Ovary (tissue), 7 donors: ENCODE measurements at regions not wholly inside any gene's neighbourhood (a gene's known extent, or its start where the extent isn't known, plus 50 kb on each side); places are given as distances from the start of the nearest gene placed in this dataset.
"Not testable (repeated sequence)": the region's sequence is repeated elsewhere in the genome, so short reads cannot be mapped to it uniquely, and the experiment has no call there.

Source experiments
- DNase-seq, 5 donors: peaks; one replicate each; pipeline ENCODE4 v3.0.0-alpha.2; 2019 to 2020
- H3K27ac ChIP-seq, 2 donors: fragments of 200-600 bp; one replicate each; pipeline versions ENCODE4 v1.5.1 to v1.8.0; 2019 to 2022
- H3K27me3 ChIP-seq: fragments of 200-600 bp; one replicate; pipeline ENCODE4 v1.8.0; 2022
- H3K36me3 ChIP-seq: fragments of 200-600 bp; sonication (generic); one replicate; pipeline ENCODE4 v1.5.1; 2019
- H3K4me1 ChIP-seq: one replicate; pipeline ENCODE4 v1.8.1; 2013; ENCODE audit warnings: mild to moderate bottlenecking, moderate library complexity; ENCODE audit not compliant: insufficient read depth
- H3K4me3 ChIP-seq: fragments of 200-600 bp; sonication (generic); one replicate; pipeline ENCODE4 v1.5.1; 2017
- H3K9me3 ChIP-seq, 2 donors: fragments of 200-600 bp in 1 of 2; sonication (generic) in 1 of 2; one replicate each; pipeline versions ENCODE4 v1.5.1 to v1.8.1; 2013 to 2019; ENCODE audit warnings: mild to moderate bottlenecking in 1 of 2, moderate library complexity in 1 of 2
- EP300 ChIP-seq: sonication (generic); formaldehyde crosslinking; IDR thresholded peaks from one replicate; pipeline ENCODE4 v1.6.1; 2017; ENCODE audit warnings: antibody characterized with exemption
- POLR2A ChIP-seq: fragments of 450-650 bp; IDR thresholded peaks from one replicate; pipeline ENCODE4 v1.6.1; 2017; ENCODE audit warnings: antibody characterized with exemption, mild to moderate bottlenecking, moderate library complexity
- WGBS, 3 donors: extraction: QIAGEN DNeasy Blood & Tissue Kit in 1 of 3; methylation state at CpG; one replicate each; pipeline versions ENCODE4 v1.1.5 to v1.1.7; 2013 to 2017; 5-methylcytosine and 5-hydroxymethylcytosine counted together
- intact Hi-C, 4 donors: fragments of 100-400 bp; cut with DNase I; formaldehyde crosslinking; loops; one replicate each; pipeline versions ENCODE4 v1.11.0 to v1.15.1; 2022 to 2023
- TF ChIP-seq, protein P1 (sequence below), 3 donors: fragments of 450-650 bp in 2 of 3; fragments of 200-600 bp in 1 of 3; IDR thresholded peaks; one replicate each; pipeline versions ENCODE4 v1.5.1 to v1.8.0; 2016 to 2022; ENCODE audit warnings: antibody characterized with exemption in 3 of 3, mild to moderate bottlenecking in 1 of 3
- donor health status: DM: no; HTN: no; CAD: no; lungs with moderate emphysema.
- donor health status: DM: no; HTN: no; CAD: no.
- donor health status: Bipolar disorder and iron deficiency.
- donor health status: DM: no; HTN: no; CAD: no.
- donor health status: DM: yes; HTN: yes; CAD: no.

GRCh38 chr13:68715651-68716050, 1392.0 kb upstream of the ATXN8OS start:
- WGBS, 3 donors = 76 to 92% (median 89%) methylated on average over 2 of the region's 2 CpGs
- Histone ChIP-seq H3K4me1 (no peaks in the 10 kb centered on the region), H3K4me3 (no peak overlapping the region), H3K36me3 (no peaks in the 10 kb centered on the region), H3K9me3 (no peaks in the 10 kb centered on the region), H3K27ac (no peak overlapping the region), H3K27me3 (no peaks in the 10 kb centered on the region)
- intact Hi-C loops = no loop called here
- DNase-seq = no peak
- TF ChIP-seq EP300 = no peak
- TF ChIP-seq, protein P1, sequence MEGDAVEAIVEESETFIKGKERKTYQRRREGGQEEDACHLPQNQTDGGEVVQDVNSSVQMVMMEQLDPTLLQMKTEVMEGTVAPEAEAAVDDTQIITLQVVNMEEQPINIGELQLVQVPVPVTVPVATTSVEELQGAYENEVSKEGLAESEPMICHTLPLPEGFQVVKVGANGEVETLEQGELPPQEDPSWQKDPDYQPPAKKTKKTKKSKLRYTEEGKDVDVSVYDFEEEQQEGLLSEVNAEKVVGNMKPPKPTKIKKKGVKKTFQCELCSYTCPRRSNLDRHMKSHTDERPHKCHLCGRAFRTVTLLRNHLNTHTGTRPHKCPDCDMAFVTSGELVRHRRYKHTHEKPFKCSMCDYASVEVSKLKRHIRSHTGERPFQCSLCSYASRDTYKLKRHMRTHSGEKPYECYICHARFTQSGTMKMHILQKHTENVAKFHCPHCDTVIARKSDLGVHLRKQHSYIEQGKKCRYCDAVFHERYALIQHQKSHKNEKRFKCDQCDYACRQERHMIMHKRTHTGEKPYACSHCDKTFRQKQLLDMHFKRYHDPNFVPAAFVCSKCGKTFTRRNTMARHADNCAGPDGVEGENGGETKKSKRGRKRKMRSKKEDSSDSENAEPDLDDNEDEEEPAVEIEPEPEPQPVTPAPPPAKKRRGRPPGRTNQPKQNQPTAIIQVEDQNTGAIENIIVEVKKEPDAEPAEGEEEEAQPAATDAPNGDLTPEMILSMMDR (IDR thresholded peaks at IDR 0.05) = no peak
- no peak for TF ChIP-seq POLR2A

- TF ChIP-seq EP300 (no peak), POLR2A (no peak)
- TF ChIP-seq, protein P1 (IDR thresholded peaks at IDR 0.05) = no peak
- H3K27me3 ChIP-seq = no peaks in the 10 kb centered on the region
- no peaks in the 10 kb centered on the region for H3K36me3 ChIP-seq
- 42 to 56% (median 42%) methylated on average over 2 of the region's 2 CpGs for WGBS, 3 donors
- DNase-seq = no peak
- H3K9me3 ChIP-seq = no peaks in the 10 kb centered on the region
- no peak overlapping the region for H3K27ac ChIP-seq
- intact Hi-C loops = no loop called here
- H3K4me1 ChIP-seq = no peaks in the 10 kb centered on the region
- no peak overlapping the region for H3K4me3 ChIP-seq
Measured at GRCh38 chr13:68714292-68714691, 1393.3 kb upstream of the ATXN8OS start.

DNA sequence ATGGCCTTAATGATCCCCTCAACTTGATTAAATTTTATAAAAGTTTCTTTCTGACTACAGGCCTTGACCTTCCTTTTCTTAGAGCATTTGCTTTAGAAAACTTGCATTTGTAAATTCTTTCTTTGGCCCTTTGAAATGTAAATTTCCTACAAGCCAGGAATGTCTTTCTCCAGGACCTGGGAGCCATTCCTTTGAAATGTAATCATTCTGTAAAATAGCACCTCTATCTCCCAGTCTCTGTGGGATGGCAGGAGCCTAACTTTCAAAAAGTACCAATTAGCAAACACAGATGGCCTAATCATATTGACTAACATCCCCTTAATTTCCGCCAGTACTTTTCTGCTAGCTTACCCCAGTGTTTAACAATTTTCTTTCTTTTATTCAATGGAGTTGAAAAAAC, 1394.2 kb upstream of the ATXN8OS start:
- no peak for DNase-seq
- Histone ChIP-seq H3K27ac (no peak overlapping the region), H3K27me3 (no peaks in the 10 kb centered on the region), H3K9me3 (no peaks in the 10 kb centered on the region), H3K4me3 (no peak overlapping the region), H3K4me1 (no peaks in the 10 kb centered on the region), H3K36me3 (no peaks in the 10 kb centered on the region)
- intact Hi-C loops = no loop called here
- WGBS, 3 donors = 88 to 98% (median 89%) methylated on average over 1 of the region's 1 CpG
- TF ChIP-seq POLR2A (no peak), EP300 (no peak)
- TF ChIP-seq, protein P1 (IDR thresholded peaks at IDR 0.05) = no peak

DNA sequence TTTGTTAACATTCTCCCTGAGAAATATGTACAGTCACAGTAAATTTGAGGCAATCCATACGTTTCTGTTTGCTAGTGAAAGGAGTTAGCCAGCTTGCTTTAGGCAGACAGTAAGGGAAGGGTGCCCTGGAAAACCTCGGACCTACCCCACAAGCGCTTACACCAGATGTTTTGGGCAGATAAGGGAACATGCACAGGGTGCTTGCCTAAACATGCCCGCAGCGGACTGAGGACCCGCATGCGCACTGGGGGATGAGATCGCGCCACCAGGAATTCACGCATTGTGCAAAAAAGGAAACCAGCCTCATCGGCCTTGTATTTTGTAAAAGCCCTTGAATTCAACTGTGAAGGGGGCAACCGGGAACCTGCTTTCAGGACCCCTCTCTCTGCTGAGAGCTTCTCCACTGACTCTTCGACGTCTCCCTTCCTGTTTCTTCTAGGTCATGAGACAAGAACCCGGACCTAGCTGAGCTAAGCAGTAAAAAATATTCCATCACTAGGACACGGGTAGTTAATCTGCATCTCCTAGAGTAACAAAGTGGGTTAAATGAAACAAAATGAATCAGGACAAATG, 1399.2 kb upstream of the ATXN8OS start:
- Histone ChIP-seq H3K36me3 (no peaks in the 10 kb centered on the region), H3K27ac (no peak overlapping the region), H3K4me1 (no peaks in the 10 kb centered on the region), H3K9me3 (no peaks in the 10 kb centered on the region), H3K27me3 (no peaks in the 10 kb centered on the region), H3K4me3 (no peak overlapping the region)
- 89 to 91% (median 89%) methylated on average over 16 of the region's 16 CpGs for WGBS, 3 donors
- intact Hi-C loops = no loop called here
- TF ChIP-seq EP300 (no peak), POLR2A (no peak)
- TF ChIP-seq, protein P1 (IDR thresholded peaks at IDR 0.05) = no peak
- no peak for DNase-seq

DNA sequence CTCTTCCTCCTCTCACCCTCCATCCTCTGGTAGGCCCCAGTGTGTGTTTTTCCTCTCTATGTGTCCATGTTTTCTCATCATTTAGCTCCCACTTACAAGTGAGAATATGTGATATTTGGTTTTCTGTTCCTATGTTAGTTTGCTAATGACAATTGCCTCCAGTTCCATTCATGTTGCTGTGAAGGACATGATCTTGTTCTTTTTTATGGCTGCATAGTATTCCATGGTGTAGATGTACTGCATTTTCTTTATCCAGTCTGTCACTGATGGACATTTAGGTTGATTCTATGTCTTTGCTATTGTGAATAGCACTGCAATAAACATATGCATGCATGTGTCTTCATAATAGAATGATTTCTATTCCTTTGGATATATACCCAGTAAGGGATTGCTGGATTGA, 1401.6 kb upstream of the ATXN8OS start:
- H3K9me3 ChIP-seq, H3K27me3 ChIP-seq, H3K4me3 ChIP-seq, H3K27ac ChIP-seq, H3K36me3 ChIP-seq, DNase-seq, intact Hi-C loops, H3K4me1 ChIP-seq: not testable (repeated sequence)
